ENCODE measurements at regions not wholly inside any gene's neighbourhood (a gene's known extent, or its start where the extent isn't known, plus 50 kb on each side); places are given as distances from the start of the nearest gene placed in this dataset.

DNA sequence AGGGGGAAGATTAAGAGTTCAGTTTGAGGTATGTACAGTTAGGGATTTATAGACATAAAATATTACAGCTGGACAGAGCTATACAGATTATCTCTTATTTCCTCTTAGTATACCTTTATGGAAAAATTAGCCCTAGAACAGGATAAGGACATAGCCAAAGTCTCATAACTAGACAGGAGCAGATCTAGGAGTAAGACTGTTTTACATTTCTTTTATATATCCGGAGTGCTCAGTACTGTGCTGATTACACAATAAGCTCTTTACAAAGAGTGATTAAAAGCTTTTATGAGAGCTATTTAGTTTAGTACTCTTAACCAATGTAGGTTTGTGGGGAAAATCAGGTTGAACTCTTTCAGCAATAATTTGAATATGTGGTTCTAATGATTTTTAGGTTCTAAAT lies 105.8 kb downstream of the TBX22 start:
- intact Hi-C loops (cut with micrococcal nuclease): no loop called here
- no peak overlapping the region for H3K4me3 ChIP-seq (ENCODE audit: insufficient read depth, low read depth, low read length)
- H3K4ac ChIP-seq (ENCODE audit: low read depth, low read length): no peak overlapping the region
- no peaks in the 10 kb centered on the region for H3K9me3 ChIP-seq (ENCODE audit: control insufficient read depth, insufficient read depth, low read length)
- CTCF ChIA-PET: no interaction called here
- no peak overlapping the region for H2BK20ac ChIP-seq (ENCODE audit: low read depth, low read length)
- no peaks in the 10 kb centered on the region for H3K4me1 ChIP-seq (ENCODE audit: control insufficient read depth, insufficient read depth, low read length)
- H2AK9ac ChIP-seq (replicated peaks; ENCODE audit: low read depth, low read length, poor library complexity): no peak overlapping the region
- TF ChIP-seq MAZ (IDR thresholded peaks at IDR 0.05; ENCODE audit: borderline replicate concordance, low read depth, low read length) (no peak), CEBPB (IDR thresholded peaks at IDR 0.05; ENCODE audit: low read depth, low read length) (no peak)
- H2BK15ac ChIP-seq (ENCODE audit: low read depth, low read length): no peak overlapping the region
- no peak overlapping the region for H2BK120ac ChIP-seq (ENCODE audit: low read depth, low read length)
- no peak overlapping the region for H3K14ac ChIP-seq (replicated peaks; ENCODE audit: low read depth, low read length)
- no peak overlapping the region for H2AK5ac ChIP-seq (ENCODE audit: low read depth, low read length)
- no peak overlapping the region for H4K5ac ChIP-seq (ENCODE audit: low read depth, low read length)
- H3K27me3 ChIP-seq (ENCODE audit: control insufficient read depth, insufficient read depth, low read length): no peaks in the 10 kb centered on the region
- H3K23ac ChIP-seq (ENCODE audit: low read depth, low read length): no peak overlapping the region
- POLR2A ChIA-PET (ENCODE audit: unreplicated experiment): no interaction called here
- in situ Hi-C loops (cut with MboI; ENCODE audit: low sequenced_read_pairs): no loop called here
- H3K18ac ChIP-seq (ENCODE audit: low read depth, low read length): no peak overlapping the region
- H3K4me2 ChIP-seq (ENCODE audit: low read depth, low read length): no peak overlapping the region
- dilution Hi-C loops (cut with HindIII; ENCODE audit: low sequenced_read_pairs, unreplicated experiment): no loop called here
- no peak overlapping the region for H3K56ac ChIP-seq (ENCODE audit: extremely low read depth, insufficient read depth, low read length)
- no peak overlapping the region for H3K27ac ChIP-seq (ENCODE audit: insufficient read depth, low read length)
- H2BK5ac ChIP-seq (ENCODE audit: low read depth, low read length, poor library complexity, severe bottlenecking): no peak overlapping the region
- H4K8ac ChIP-seq (ENCODE audit: low read depth in 2 of 2, low read length in 2 of 2): no peak overlapping the region
- no peak for ATAC-seq (ENCODE audit: low read depth)
- no peaks in the 10 kb centered on the region for H3K36me3 ChIP-seq (ENCODE audit: control insufficient read depth, insufficient read depth, low read length)
- no peaks in the 10 kb centered on the region for H3K9me1 ChIP-seq (ENCODE audit: insufficient read depth, low read length)
- DNase-seq: no peak
- no peaks in the 10 kb centered on the region for H3K79me1 ChIP-seq (ENCODE audit: low read depth in 1 of 2, low read length in 2 of 2)
- no peak overlapping the region for H2AFZ ChIP-seq (replicated peaks; ENCODE audit: low read length, poor library complexity)
- no CpG with 5 or more reads among the region's 1 CpG for WGBS, 2 experiments (ENCODE audit: extremely low coverage in 2 of 2, insufficient read length in 1 of 2)
- H4K91ac ChIP-seq (ENCODE audit: insufficient read depth, low read depth, low read length): no peak overlapping the region
- H3K9ac ChIP-seq (ENCODE audit: low read depth, low read length): no peak overlapping the region
- no TSS peak for BruUV-seq (replicated peaks)
- H4K20me1 ChIP-seq (ENCODE audit: insufficient read depth, low read length): no peaks in the 10 kb centered on the region
